ENCODE measurements at regions not wholly inside any gene's neighbourhood (a gene's known extent, or its start where the extent isn't known, plus 50 kb on each side); places are given as distances from the start of the nearest gene placed in this dataset.
A peak's percentile ranks its signal among the peaks of the same experiment; 100 is the strongest.

- Histone ChIP-seq H3K4me3 (no peak overlapping the region), H3K27ac (no peak overlapping the region)
Observed at GRCh38 chr9:86714999-86715398, 232.3 kb downstream of the GAS1 start.

GRCh38 chr9:86713970-86714369 lies 233.3 kb downstream of the GAS1 start:
- no peak overlapping the region for H3K4me3 ChIP-seq
- peak in 1 of 2 donors; percentile 61 for DNase-seq (ENCODE audit: low read depth in 1 of 2, low spot score in 1 of 2)
- H3K4me1 ChIP-seq (ENCODE audit: low read depth), result no peaks in the 10 kb centered on the region
- TF ChIP-seq CTCF (IDR thresholded peaks at IDR 0.05; ENCODE audit: low read depth, low read length), result no peak
- no peaks in the 10 kb centered on the region for H3K36me3 ChIP-seq
- no peaks in the 10 kb centered on the region for H3K27me3 ChIP-seq
- H3K27ac ChIP-seq, result no peak overlapping the region
- no peaks in the 10 kb centered on the region for H3K9me3 ChIP-seq (ENCODE audit: low read depth)

More at GRCh38 chr9:86714999-86715398, 232.3 kb downstream of the GAS1 start:
- peak in 1 of 2 donors; percentile 63 for DNase-seq (ENCODE audit: low read depth in 1 of 2, low spot score in 1 of 2)
- no peak for TF ChIP-seq CTCF (IDR thresholded peaks at IDR 0.05; ENCODE audit: low read depth, low read length)
- H3K36me3 ChIP-seq, result no peaks in the 10 kb centered on the region
- H3K27me3 ChIP-seq, result no peaks in the 10 kb centered on the region
- H3K9me3 ChIP-seq (ENCODE audit: low read depth), result no peaks in the 10 kb centered on the region
- H3K4me1 ChIP-seq (ENCODE audit: low read depth), result no peaks in the 10 kb centered on the region

GRCh38 chr9:86713470-86713869 lies 233.8 kb downstream of the GAS1 start:
- Histone ChIP-seq H3K27me3 (no peaks in the 10 kb centered on the region), H3K36me3 (no peaks in the 10 kb centered on the region), H3K4me3 (no peak overlapping the region), H3K27ac (no peak overlapping the region), H3K9me3 (ENCODE audit: low read depth) (no peaks in the 10 kb centered on the region), H3K4me1 (ENCODE audit: low read depth) (no peaks in the 10 kb centered on the region)
- DNase-seq (ENCODE audit: low read depth in 1 of 2, low spot score in 1 of 2), result peak in 1 of 2 donors; percentile 47
- no peak for TF ChIP-seq CTCF (IDR thresholded peaks at IDR 0.05; ENCODE audit: low read depth, low read length)

- Histone ChIP-seq H3K27me3 (no peaks in the 10 kb centered on the region), H3K36me3 (no peaks in the 10 kb centered on the region), H3K27ac (no peak overlapping the region), H3K4me1 (ENCODE audit: low read depth) (no peaks in the 10 kb centered on the region), H3K9me3 (ENCODE audit: low read depth) (no peaks in the 10 kb centered on the region), H3K4me3 (no peak overlapping the region)
- no peak for DNase-seq (ENCODE audit: low read depth in 1 of 2, low spot score in 1 of 2)
- no peak for TF ChIP-seq CTCF (IDR thresholded peaks at IDR 0.05; ENCODE audit: low read depth, low read length)
Observed at GRCh38 chr9:86708918-86709835, 238.1 kb downstream of the GAS1 start.

- Histone ChIP-seq H3K4me3 (no peak overlapping the region), H3K27ac (no peak overlapping the region), H3K9me3 (ENCODE audit: low read depth) (no peaks in the 10 kb centered on the region), H3K4me1 (ENCODE audit: low read depth) (no peaks in the 10 kb centered on the region), H3K27me3 (no peaks in the 10 kb centered on the region), H3K36me3 (no peaks in the 10 kb centered on the region)
- DNase-seq (ENCODE audit: low read depth in 1 of 2, low spot score in 1 of 2), result no peak
- TF ChIP-seq CTCF (IDR thresholded peaks at IDR 0.05; ENCODE audit: low read depth, low read length), result no peak
Observed at GRCh38 chr9:86707932-86708510, 239.3 kb downstream of the GAS1 start.
